Colonic mucosa (tissue), 4 donors: ENCODE measurements at regions not wholly inside any gene's neighbourhood (a gene's known extent, or its start where the extent isn't known, plus 50 kb on each side); places are given as distances from the start of the nearest gene placed in this dataset.
"Not testable (repeated sequence)": the region's sequence is repeated elsewhere in the genome, so short reads cannot be mapped to it uniquely, and the experiment has no call there.

Experiments used
- DNase-seq: peaks from one replicate; pipeline ENCODE4 v3.0.0-alpha.2; 2020
- H3K27ac ChIP-seq: fragments of 200-600 bp; one replicate; pipeline ENCODE4 v1.8.0; 2021
- H3K27me3 ChIP-seq: fragments of 200-600 bp; one replicate; pipeline ENCODE4 v1.8.0; 2021
- H3K36me3 ChIP-seq: fragments of 200-600 bp; one replicate; pipeline ENCODE4 v1.8.0; 2021
- H3K4me1 ChIP-seq: fragments of 200-600 bp; one replicate; pipeline ENCODE4 v1.8.0; 2021; ENCODE audit warnings: mild to moderate bottlenecking
- H3K4me3 ChIP-seq: fragments of 200-600 bp; one replicate; pipeline ENCODE4 v1.8.0; 2021
- H3K9ac ChIP-seq, 2 donors: one replicate each; pipeline ENCODE4 v1.7.0; 2013; ENCODE audit warnings: control low read depth in 2 of 2, low read depth in 2 of 2, low read length in 2 of 2
- H3K9me3 ChIP-seq: fragments of 200-600 bp; one replicate; pipeline ENCODE4 v1.8.0; 2021
- intact Hi-C: fragments of 100-400 bp; cut with DNase I; formaldehyde crosslinking; loops from one replicate; pipeline ENCODE4 v1.14.1; 2022
- TF ChIP-seq, protein P1 (sequence below): fragments of 200-600 bp; IDR thresholded peaks from one replicate; pipeline ENCODE4 v1.8.0; 2022; ENCODE audit warnings: antibody characterized with exemption, mild to moderate bottlenecking
- donor health status: healthy.
- donor health status: DM: no; HTN: no; CAD: no.
- donor health status: DM: no; HTN: no; CAD: no.

GRCh38 chr14:40218282-40218941 is 786.2 kb upstream of the FBXO33 start:
- no peak overlapping the region for H3K27ac ChIP-seq
- H3K27me3 ChIP-seq, result no peaks in the 10 kb centered on the region
- intact Hi-C loops, result no loop called here
- no peaks in the 10 kb centered on the region for H3K4me1 ChIP-seq
- no peak overlapping the region for H3K4me3 ChIP-seq
- TF ChIP-seq, protein P1, sequence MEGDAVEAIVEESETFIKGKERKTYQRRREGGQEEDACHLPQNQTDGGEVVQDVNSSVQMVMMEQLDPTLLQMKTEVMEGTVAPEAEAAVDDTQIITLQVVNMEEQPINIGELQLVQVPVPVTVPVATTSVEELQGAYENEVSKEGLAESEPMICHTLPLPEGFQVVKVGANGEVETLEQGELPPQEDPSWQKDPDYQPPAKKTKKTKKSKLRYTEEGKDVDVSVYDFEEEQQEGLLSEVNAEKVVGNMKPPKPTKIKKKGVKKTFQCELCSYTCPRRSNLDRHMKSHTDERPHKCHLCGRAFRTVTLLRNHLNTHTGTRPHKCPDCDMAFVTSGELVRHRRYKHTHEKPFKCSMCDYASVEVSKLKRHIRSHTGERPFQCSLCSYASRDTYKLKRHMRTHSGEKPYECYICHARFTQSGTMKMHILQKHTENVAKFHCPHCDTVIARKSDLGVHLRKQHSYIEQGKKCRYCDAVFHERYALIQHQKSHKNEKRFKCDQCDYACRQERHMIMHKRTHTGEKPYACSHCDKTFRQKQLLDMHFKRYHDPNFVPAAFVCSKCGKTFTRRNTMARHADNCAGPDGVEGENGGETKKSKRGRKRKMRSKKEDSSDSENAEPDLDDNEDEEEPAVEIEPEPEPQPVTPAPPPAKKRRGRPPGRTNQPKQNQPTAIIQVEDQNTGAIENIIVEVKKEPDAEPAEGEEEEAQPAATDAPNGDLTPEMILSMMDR, result no peak
- H3K9me3 ChIP-seq, result no peaks in the 10 kb centered on the region
- no peaks in the 10 kb centered on the region for H3K36me3 ChIP-seq
- DNase-seq, result no peak
- H3K9ac ChIP-seq, result no peak overlapping the region

- intact Hi-C loops, result no loop called here
- DNase-seq, result no peak
Measured at GRCh38 chr14:40216976-40217375, 784.7 kb upstream of the FBXO33 start.

GRCh38 chr14:40216408-40216807 is 784.2 kb upstream of the FBXO33 start:
- H3K4me3 ChIP-seq, H3K27ac ChIP-seq, H3K27me3 ChIP-seq, H3K9ac ChIP-seq, DNase-seq, H3K4me1 ChIP-seq, intact Hi-C loops, H3K9me3 ChIP-seq, H3K36me3 ChIP-seq: not testable (repeated sequence)

More at GRCh38 chr14:40216976-40217375, 784.7 kb upstream of the FBXO33 start:
- Histone ChIP-seq H3K36me3 (no peaks in the 10 kb centered on the region), H3K4me3 (no peak overlapping the region), H3K4me1 (no peaks in the 10 kb centered on the region), H3K9me3 (no peaks in the 10 kb centered on the region), H3K27ac (no peak overlapping the region), H3K27me3 (no peaks in the 10 kb centered on the region), H3K9ac (no peak overlapping the region)
- TF ChIP-seq, protein P1, result no peak

GRCh38 chr14:40213701-40214100 is 781.5 kb upstream of the FBXO33 start:
- no peak overlapping the region for H3K27ac ChIP-seq

GRCh38 chr14:40204441-40205175 is 772.4 kb upstream of the FBXO33 start:
- Histone ChIP-seq H3K9me3 (no peaks in the 10 kb centered on the region), H3K27me3 (no peaks in the 10 kb centered on the region), H3K36me3 (no peaks in the 10 kb centered on the region), H3K4me1 (no peaks in the 10 kb centered on the region), H3K9ac (no peak overlapping the region), H3K4me3 (no peak overlapping the region), H3K27ac (no peak overlapping the region)
- TF ChIP-seq, protein P1, result no peak
- intact Hi-C loops, result no loop called here
- DNase-seq, result no peak

More at GRCh38 chr14:40213701-40214100, 781.5 kb upstream of the FBXO33 start:
- H3K27me3 ChIP-seq, result no peaks in the 10 kb centered on the region
- DNase-seq, result no peak
- H3K4me1 ChIP-seq, result no peaks in the 10 kb centered on the region
- H3K4me3 ChIP-seq, result no peak overlapping the region
- intact Hi-C loops, result no loop called here
- no peaks in the 10 kb centered on the region for H3K9me3 ChIP-seq
- H3K9ac ChIP-seq, result no peak overlapping the region
- H3K36me3 ChIP-seq, result no peaks in the 10 kb centered on the region
- TF ChIP-seq, protein P1, result no peak

- no peaks in the 10 kb centered on the region for H3K27me3 ChIP-seq
- no peaks in the 10 kb centered on the region for H3K36me3 ChIP-seq
- no peak for DNase-seq
- no peaks in the 10 kb centered on the region for H3K9me3 ChIP-seq
- H3K4me3 ChIP-seq, result no peak overlapping the region
- TF ChIP-seq, protein P1, result no peak
- no peak overlapping the region for H3K27ac ChIP-seq
- intact Hi-C loops, result no loop called here
- no peaks in the 10 kb centered on the region for H3K4me1 ChIP-seq
- H3K9ac ChIP-seq, result no peak overlapping the region
Measured at GRCh38 chr14:40199101-40199500, 766.9 kb upstream of the FBXO33 start.
